Liver (tissue), 8 donors: ENCODE measurements at regions not wholly inside any gene's neighbourhood (a gene's known extent, or its start where the extent isn't known, plus 50 kb on each side); places are given as distances from the start of the nearest gene placed in this dataset.

ENCODE experiments used
- DNase-seq: peaks from one replicate; pipeline ENCODE4 v3.0.0-alpha.2; 2017; ENCODE audit warnings: low spot score
- H3K27ac ChIP-seq, 2 donors: one replicate each; pipeline ENCODE4 v1.7.0; 2013; ENCODE audit warnings: inconsistent platforms in 2 of 2, low read length in 2 of 2, control low read depth in 1 of 2, low read depth in 1 of 2, mild to moderate bottlenecking in 1 of 2
- H3K27me3 ChIP-seq, 4 donors: one replicate each; pipeline versions ENCODE4 v1.6.1 to v1.7.0; 2013; ENCODE audit warnings: low read length in 3 of 4, inconsistent platforms in 1 of 4, mild to moderate bottlenecking in 1 of 4, moderate library complexity in 1 of 4; ENCODE audit not compliant: control insufficient read depth in 4 of 4, insufficient read depth in 4 of 4
- H3K36me3 ChIP-seq, 4 donors: one replicate each; pipeline versions ENCODE4 v1.6.1 to v1.7.0; 2013; ENCODE audit warnings: low read length in 3 of 4, mild to moderate bottlenecking in 3 of 4, low read depth in 1 of 4, moderate library complexity in 1 of 4; ENCODE audit not compliant: control insufficient read depth in 4 of 4, insufficient read depth in 3 of 4
- H3K4me1 ChIP-seq, 4 donors: one replicate each; pipeline versions ENCODE4 v1.6.1 to v1.7.0; 2013; ENCODE audit warnings: low read length in 3 of 4, mild to moderate bottlenecking in 3 of 4, moderate library complexity in 1 of 4; ENCODE audit not compliant: control insufficient read depth in 4 of 4, insufficient read depth in 4 of 4
- H3K4me3 ChIP-seq, 3 donors: one replicate each; pipeline versions ENCODE4 v1.6.1 to v1.7.0; 2013; ENCODE audit warnings: low read length in 3 of 3, control low read depth in 1 of 3, low read depth in 1 of 3, mild to moderate bottlenecking in 1 of 3
- H3K9ac ChIP-seq, 2 donors: one replicate each; pipeline ENCODE4 v1.7.0; 2013; ENCODE audit warnings: low read length in 2 of 2, mild to moderate bottlenecking in 2 of 2, moderate library complexity in 2 of 2, control low read depth in 1 of 2, low read depth in 1 of 2
- H3K9me3 ChIP-seq, 4 donors: one replicate each; pipeline versions ENCODE4 v1.6.1 to v1.7.0; 2013; ENCODE audit warnings: low read length in 3 of 4; ENCODE audit not compliant: control insufficient read depth in 4 of 4
- ATF3 ChIP-seq: IDR thresholded peaks from 2 replicates; pipeline ENCODE4 v1.6.1; 2016; ENCODE audit warnings: antibody characterized with exemption
- CTCF ChIP-seq: fragments of 150-350 bp; IDR thresholded peaks from 2 replicates; pipeline ENCODE4 v1.5.1; 2017; ENCODE audit warnings: improper control_type of control experiment, low read depth, low read length; ENCODE audit not compliant: missing input control
- EGR1 ChIP-seq, 2 donors: IDR thresholded peaks; 2 replicates each; pipeline ENCODE4 v1.6.1; 2016 to 2018; ENCODE audit warnings: antibody characterized with exemption in 2 of 2, low read depth in 2 of 2
- FOXA1 ChIP-seq: IDR thresholded peaks from 2 replicates; pipeline ENCODE4 v1.6.1; 2016; ENCODE audit warnings: antibody characterized with exemption
- FOXA2 ChIP-seq: IDR thresholded peaks from 2 replicates; pipeline ENCODE4 v1.6.1; 2016; ENCODE audit warnings: antibody characterized with exemption
- GABPA ChIP-seq, 2 donors: IDR thresholded peaks in 1 of 2; conservative IDR thresholded peaks in 1 of 2; 2 replicates each; pipeline ENCODE4 v1.6.1; 2016; ENCODE audit warnings: antibody characterized with exemption in 2 of 2, mild to moderate bottlenecking in 1 of 2, moderate library complexity in 1 of 2
- HNF4A ChIP-seq, 2 donors: conservative IDR thresholded peaks; 2 replicates each; pipeline ENCODE4 v1.6.1; 2016; ENCODE audit warnings: antibody characterized with exemption in 2 of 2, mild to moderate bottlenecking in 2 of 2
- JUND ChIP-seq, 2 donors: IDR thresholded peaks; 2 replicates each; pipeline ENCODE4 v1.6.1; 2016; ENCODE audit warnings: antibody characterized with exemption in 2 of 2
- MAX ChIP-seq: IDR thresholded peaks from 2 replicates; pipeline ENCODE4 v1.6.1; 2016; ENCODE audit warnings: antibody characterized with exemption
- NR2F2 ChIP-seq: IDR thresholded peaks from 2 replicates; pipeline ENCODE4 v1.6.1; 2016; ENCODE audit warnings: antibody characterized with exemption
- RAD21 ChIP-seq, 2 donors: IDR thresholded peaks; 2 replicates each; pipeline ENCODE4 v1.6.1; 2016; ENCODE audit warnings: antibody characterized with exemption in 2 of 2, mild to moderate bottlenecking in 2 of 2
- REST ChIP-seq: IDR thresholded peaks from 2 replicates; pipeline ENCODE4 v1.6.1; 2016; ENCODE audit warnings: antibody characterized with exemption, mild to moderate bottlenecking
- RXRA ChIP-seq, 2 donors: IDR thresholded peaks; 2 replicates each; pipeline ENCODE4 v1.6.1; 2017 to 2018; ENCODE audit warnings: antibody characterized with exemption in 2 of 2, mild to moderate bottlenecking in 1 of 2
- SP1 ChIP-seq: IDR thresholded peaks from 2 replicates; pipeline ENCODE4 v1.6.1; 2018; ENCODE audit warnings: antibody characterized with exemption, mild to moderate bottlenecking
- TAF1 ChIP-seq: conservative IDR thresholded peaks from 2 replicates; pipeline ENCODE4 v1.6.1; 2016; ENCODE audit warnings: antibody characterized with exemption, mild to moderate bottlenecking
- YY1 ChIP-seq: IDR thresholded peaks from 2 replicates; pipeline ENCODE4 v1.6.1; 2016; ENCODE audit warnings: antibody characterized with exemption, mild to moderate bottlenecking
- ZBTB33 ChIP-seq: IDR thresholded peaks from 2 replicates; pipeline ENCODE4 v1.6.1; 2016; ENCODE audit warnings: antibody characterized with exemption
- WGBS: extraction: QIAGEN DNeasy Blood & Tissue Kit; methylation state at CpG from one replicate; pipeline ENCODE4 v1.1.7; 2013; 5-methylcytosine and 5-hydroxymethylcytosine counted together
- donor health status: healthy.
- donor health status: healthy.
- donor health status: healthy.
- donor health status: healthy.
- donor health status: healthy.

- H3K4me3 ChIP-seq = no peak overlapping the region
- no peaks in the 10 kb centered on the region for H3K4me1 ChIP-seq
- H3K27me3 ChIP-seq = no peaks in the 10 kb centered on the region
- no peaks in the 10 kb centered on the region for H3K9me3 ChIP-seq
- 58% methylated on average over 2 of the region's 2 CpGs for WGBS
- H3K27ac ChIP-seq = no peak overlapping the region
- no peaks in the 10 kb centered on the region for H3K36me3 ChIP-seq
- DNase-seq = no peak
- H3K9ac ChIP-seq = no peak overlapping the region
- TF ChIP-seq RXRA (IDR thresholded peaks at IDR 0.05) (no peak), MAX (no peak), ZBTB33 (no peak), FOXA2 (no peak), ATF3 (no peak), HNF4A (conservative IDR thresholded peaks at IDR 0.05) (no peak), FOXA1 (no peak)
Observed at GRCh38 chr1:73755649-73756048, 442.3 kb downstream of the LRRIQ3 start.

- no peaks in the 10 kb centered on the region for H3K36me3 ChIP-seq
- H3K9ac ChIP-seq = no peak overlapping the region
- no peaks in the 10 kb centered on the region for H3K4me1 ChIP-seq
- peaks cover 0 to 3% (median 1%) of the 10 kb centered on the region in 4 donors for H3K9me3 ChIP-seq
- H3K27ac ChIP-seq = no peak overlapping the region
- no peak overlapping the region for H3K4me3 ChIP-seq
- no peaks in the 10 kb centered on the region for H3K27me3 ChIP-seq
- TF ChIP-seq REST = no peak
- TF ChIP-seq RAD21 (IDR thresholded peaks at IDR 0.05) = no peak
- TF ChIP-seq NR2F2 = no peak
- no peak for TF ChIP-seq GABPA (IDR thresholded peaks at IDR 0.05 in 1 of 2, conservative IDR thresholded peaks at IDR 0.05 in 1 of 2)
- TF ChIP-seq TAF1 = no peak
- TF ChIP-seq RXRA (IDR thresholded peaks at IDR 0.05) = no peak
- TF ChIP-seq CTCF = no peak
- no peak for TF ChIP-seq JUND (IDR thresholded peaks at IDR 0.05)
- TF ChIP-seq MAX = no peak
- no peak for TF ChIP-seq EGR1 (IDR thresholded peaks at IDR 0.05; ENCODE audit: low read depth in 2 of 2)
- TF ChIP-seq FOXA1 = no peak
- TF ChIP-seq YY1 = no peak
- TF ChIP-seq FOXA2 = no peak
- no peak for TF ChIP-seq SP1
- DNase-seq = no peak
Observed at GRCh38 chr1:73749996-73750395, 448.0 kb downstream of the LRRIQ3 start.
